D341Med (cell line): ENCODE measurements at regions not wholly inside any gene's neighbourhood (a gene's known extent, or its start where the extent isn't known, plus 50 kb on each side); places are given as distances from the start of the nearest gene placed in this dataset.

Experiments used
- DNase-seq: peaks from one replicate; pipeline ENCODE4 v3.0.0; 2012; ENCODE audit warnings: low spot score

DNA sequence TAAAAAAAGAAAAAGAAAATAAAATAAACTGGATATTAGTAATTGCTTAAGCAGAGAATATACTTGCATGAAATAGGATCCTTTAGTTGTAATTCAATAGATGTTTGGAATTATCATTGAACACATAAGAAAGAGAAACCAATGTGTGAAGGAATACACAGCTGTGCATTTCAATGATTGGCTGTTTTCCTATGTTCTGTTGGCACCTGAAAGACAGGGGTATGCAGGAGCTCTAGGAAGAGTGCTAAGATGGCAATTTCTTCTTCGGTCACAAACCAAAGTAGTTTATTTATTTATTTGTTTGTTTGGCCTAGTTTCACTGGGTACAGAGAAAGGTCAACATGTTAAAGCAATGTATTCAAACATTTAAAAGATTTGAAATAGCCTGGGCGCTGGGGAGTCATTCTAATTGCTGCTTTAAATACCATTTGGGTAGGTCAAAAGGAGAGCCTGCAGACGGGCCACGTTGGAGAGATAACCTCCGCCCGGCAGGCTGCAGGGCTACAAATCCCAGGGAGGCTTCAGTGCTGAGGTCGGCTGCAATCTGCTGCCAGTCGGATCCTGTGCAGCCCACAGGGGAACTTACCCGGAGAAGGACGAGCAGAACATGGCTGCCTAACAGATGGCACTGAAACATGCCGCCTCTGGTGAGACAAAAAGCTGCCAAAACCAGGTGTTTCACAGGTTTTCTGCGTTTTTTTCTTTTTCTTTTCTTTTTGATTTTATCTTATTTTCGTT lies 154.2 kb upstream of the TYRP1 start:
- peak; percentile 22 for DNase-seq

DNA sequence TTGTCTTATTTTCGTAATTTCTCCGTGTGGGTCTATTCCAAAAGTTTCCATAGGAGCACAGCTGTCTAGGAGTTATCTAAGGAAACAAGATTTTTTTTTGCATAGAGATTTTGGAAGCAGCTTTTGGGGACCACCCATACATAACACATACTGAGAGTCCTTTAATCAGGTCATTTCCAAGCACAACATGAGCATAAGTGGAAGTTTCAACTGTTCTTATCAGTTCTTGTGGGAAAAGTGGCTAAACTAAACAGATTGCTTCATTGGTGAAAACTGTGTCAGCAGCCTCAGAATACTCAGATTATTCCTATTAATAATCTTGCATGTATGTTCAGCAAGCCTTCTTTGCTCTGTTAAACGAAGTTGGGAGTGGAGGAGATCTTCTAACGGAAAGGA lies 153.6 kb upstream of the TYRP1 start:
- no peak for DNase-seq

GRCh38 chr9:12544700-12545099 lies 148.5 kb upstream of the TYRP1 start:
- DNase-seq, result no peak

GRCh38 chr9:12554636-12555035 lies 138.5 kb upstream of the TYRP1 start:
- peak; percentile 45 for DNase-seq

DNA sequence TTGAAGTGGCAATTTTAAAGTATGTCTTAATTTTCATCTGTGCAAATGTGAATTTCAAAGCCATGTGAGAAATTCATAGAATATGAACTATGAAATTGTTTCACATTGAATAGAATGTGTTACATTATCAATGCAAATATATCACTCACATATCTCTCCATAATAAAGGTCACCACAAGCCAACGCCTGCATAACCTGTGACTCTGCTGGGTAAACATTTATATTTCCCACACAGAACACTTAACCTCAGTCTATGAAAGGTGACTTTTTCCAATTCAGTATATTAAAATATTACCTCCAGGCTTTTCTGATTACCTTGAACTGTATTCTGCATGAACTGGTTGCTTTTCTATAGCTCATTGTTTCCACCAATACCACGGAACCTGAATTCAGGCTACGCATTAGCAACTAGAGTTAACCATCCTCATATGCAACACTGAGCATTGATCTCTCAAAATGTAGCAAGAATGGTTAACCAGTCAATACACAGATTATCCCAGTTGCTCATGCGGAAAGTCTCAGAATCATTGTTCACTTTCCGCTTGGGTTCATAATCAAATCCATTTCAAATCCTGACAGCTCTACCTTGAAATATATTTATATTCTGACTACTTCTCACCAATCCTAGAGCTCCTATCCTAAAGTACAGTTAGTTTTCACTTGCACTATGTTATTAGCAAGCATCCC lies 126.6 kb upstream of the TYRP1 start:
- DNase-seq, result no peak

- peak; percentile 29 for DNase-seq
Measured at GRCh38 chr9:12584656-12585522, 108.3 kb upstream of the TYRP1 start.

DNA sequence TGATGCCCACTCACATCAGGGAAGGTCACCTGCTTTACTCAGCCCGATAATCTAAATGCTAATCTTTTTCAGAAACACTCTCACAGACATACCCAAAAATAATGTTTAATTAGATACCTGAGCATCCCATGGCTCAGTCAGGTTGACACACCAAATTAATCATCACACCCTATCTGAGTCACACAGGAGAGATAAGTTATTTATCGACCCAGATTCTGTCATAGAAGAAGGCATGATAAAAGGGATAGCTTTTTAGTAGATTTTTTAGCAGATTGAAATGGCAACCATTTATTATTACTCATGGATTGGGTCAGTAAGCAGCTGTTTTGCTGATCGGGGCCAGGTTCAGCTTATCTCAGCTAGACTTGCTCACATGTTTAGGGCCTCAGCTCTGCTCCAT lies 97.8 kb upstream of the TYRP1 start:
- no peak for DNase-seq

DNA sequence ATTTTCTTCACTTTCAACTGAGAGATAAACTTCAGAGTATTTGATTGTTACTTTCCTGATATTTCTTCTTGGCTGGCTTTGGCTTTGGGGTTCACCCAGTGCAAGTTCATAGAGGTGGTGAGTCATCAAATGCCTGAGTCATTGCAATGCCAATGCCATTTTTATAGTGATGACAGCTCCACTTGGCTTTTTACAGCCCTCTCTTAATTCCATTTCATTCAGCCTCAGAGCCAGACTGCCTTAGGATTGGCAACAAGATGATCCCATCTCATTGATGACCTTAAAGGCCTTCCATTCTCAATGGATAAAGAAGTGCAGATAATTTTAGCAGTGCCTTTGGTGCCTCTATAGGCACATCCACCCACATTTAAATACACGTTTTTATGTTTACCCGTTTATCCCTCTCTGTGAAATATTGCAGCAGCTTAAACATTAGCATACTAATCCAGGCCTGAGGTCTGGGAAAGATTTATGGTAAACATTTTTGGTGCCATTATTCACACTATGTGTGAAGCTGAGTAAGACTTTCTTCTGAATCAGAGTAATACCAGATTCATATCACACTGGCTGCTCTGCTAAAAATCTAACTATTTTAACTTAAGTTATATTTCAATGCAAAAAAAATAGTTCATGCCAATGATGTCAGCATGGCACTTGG lies 88.9 kb upstream of the TYRP1 start:
- no peak for DNase-seq

- no peak for DNase-seq
Measured at GRCh38 chr9:12612211-12612770, 80.9 kb upstream of the TYRP1 start.

- no peak for DNase-seq
Measured at GRCh38 chr9:12613071-12613470, 80.1 kb upstream of the TYRP1 start.

GRCh38 chr9:12614488-12614887 lies 78.7 kb upstream of the TYRP1 start:
- DNase-seq, result peak; percentile 23

- no peak for DNase-seq
Measured at GRCh38 chr9:12618956-12619355, 74.2 kb upstream of the TYRP1 start.

DNA sequence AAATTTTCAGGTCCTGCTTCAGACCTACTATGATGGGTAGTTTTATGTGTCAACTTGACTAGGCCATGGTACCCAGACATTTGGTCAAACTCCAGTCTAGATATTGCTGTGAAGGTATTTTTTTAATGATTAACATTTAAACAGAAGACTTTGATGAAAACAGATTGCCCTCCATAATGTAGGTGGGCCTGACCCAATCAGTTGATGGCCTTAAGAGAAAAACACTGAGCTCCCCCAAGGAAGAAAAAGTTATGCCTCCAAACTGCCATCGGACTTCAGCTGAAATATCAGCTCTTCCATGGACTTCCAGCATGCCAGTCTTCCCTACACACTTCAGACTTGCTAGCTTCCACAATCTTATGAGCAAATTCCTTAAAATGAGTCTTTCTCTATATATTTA lies 67.3 kb upstream of the TYRP1 start:
- DNase-seq, result no peak

DNA sequence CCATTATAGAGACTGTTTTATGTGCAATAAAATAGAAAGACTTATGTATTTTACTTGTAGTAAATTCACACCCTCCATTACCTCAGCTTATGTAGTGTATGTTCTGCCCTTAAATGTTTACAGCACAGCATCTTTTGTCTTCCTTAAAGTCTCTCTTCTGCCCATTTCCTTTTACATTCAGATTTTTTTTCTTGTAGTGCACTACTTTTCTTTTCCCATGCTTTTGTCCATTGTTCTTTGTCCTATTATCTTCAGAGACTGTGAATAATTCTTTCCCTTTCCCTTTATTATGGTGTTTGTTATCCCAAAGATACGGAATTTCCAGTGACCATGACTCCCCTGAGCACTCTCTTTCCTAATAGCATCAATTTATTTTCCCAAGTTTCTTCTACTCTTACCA lies 66.1 kb upstream of the TYRP1 start:
- DNase-seq, result no peak

DNA sequence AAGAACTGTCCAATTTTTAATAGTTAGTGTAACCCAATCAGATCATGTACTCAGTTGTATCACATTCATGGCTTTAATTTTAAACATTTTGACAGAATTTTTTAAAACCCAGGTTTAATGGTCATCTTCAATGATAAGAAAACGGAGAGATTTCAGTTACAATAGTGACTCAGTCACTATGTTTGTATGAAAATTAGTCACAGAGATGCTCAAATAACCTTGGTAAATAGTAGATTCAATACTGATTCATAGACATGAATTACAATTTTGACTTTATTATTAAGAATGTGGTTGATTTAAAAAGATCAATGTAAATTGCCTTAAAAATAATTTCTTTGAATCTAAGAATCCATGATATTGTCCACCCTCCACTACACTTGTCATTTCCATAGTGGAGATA lies 64.6 kb upstream of the TYRP1 start:
- no peak for DNase-seq

DNA sequence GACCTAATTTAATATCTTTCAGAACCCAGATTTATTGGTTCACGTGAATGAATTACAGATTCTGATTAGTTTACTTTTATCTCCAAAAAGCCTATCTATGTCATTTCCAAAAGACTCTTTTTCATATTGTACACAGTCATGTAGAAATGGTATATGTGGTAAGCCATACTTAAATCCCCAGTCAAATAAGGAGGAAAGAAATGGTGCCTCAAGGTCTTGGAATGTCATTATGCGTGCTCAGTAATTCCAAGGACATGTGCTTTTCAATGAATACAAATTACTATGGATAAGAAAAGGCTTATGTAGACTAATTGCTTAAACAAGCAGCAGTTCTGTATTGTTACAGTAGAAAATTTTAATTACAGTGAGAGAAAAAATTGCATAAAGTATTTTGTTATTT lies 64.1 kb upstream of the TYRP1 start:
- no peak for DNase-seq

GRCh38 chr9:12631866-12632265 lies 61.3 kb upstream of the TYRP1 start:
- DNase-seq, result no peak

DNA sequence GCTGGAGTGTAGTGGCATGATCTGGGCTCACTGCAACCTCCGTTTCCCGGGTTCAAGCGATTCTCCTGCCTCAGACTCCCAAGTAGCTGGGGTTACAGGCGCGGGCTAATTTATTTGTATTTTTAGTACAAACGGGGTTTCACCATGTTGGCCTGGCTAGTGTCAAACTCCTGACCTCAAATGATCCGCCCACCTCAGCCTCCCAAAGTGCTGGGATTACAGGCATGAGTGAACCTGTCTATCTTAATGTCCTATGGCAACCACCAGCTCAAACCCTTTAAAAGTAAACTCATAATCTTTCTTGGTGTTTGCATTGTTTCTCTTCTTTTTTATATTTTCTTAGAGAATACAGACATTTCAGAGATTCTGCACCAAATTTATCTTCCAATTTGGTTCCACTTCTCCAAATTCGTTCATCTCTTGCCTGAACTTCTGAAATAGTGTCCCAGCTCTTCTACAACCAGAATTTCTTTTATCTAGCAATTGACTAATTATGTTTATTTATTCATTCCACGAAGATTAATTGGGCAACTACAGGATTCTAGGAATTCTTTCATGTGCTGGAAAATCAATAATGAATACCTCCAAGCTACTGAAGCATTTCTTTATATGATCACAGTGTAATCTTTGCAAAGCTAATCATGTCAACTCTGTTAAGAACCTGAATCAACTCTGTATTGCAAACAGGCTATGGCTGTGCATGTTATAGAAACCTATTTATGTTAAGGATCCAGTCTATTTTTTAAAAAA lies 60.0 kb upstream of the TYRP1 start:
- no peak for DNase-seq

- DNase-seq, result peak; percentile 35
Measured at GRCh38 chr9:12640016-12640587, 53.1 kb upstream of the TYRP1 start.

DNA sequence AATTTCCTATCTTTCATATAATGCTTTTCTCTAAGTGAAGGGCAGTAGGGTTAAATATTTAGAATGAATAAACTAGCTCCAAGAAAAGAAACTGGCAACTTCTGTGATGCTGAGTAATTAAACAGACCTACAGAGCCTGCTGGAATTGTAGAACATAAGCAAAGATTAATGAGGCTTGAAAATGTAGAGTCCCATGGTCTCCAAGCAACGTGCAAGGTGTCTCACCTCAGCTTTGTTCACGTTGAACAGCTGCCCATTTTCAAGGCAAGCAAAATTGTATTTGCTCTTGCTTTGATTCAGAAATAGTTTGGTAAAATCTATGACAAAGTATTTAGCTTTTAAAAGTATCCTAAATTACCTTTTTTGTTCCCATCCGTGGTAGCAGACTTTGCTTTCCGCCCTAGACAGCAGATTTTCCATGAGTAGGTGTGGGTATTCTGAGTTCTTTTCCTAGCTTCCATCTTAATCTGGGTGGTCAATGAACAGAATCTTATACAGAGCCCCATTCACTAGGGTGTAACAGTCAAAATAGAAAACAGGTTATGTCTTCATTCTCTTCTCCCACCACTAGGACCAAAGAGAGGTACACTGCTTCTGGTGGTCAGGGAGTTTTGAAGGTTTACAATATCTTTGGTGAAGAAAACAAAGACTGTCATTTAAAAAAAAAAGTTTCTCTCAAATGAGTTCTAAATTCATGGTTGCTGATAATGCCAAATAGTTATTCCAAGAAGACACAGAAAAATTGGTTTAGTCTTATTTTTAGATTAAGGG lies 52.1 kb upstream of the TYRP1 start:
- DNase-seq, result no peak
